GM19324 (cell line): ENCODE measurements at regions not wholly inside any gene's neighbourhood (a gene's known extent, or its start where the extent isn't known, plus 50 kb on each side); places are given as distances from the start of the nearest gene placed in this dataset.

ENCODE experiments used
- ATAC-seq: cut with Tn5 transposase; IDR thresholded peaks from one replicate; pipeline ENCODE4 v1.9.1; 2021; ENCODE audit warnings: mild to moderate bottlenecking, moderate library complexity; ENCODE audit not compliant: unreplicated experiment, low FRiP score

GRCh38 chr6:170025341-170025911, 265.5 kb downstream of the DLL1 start:
- ATAC-seq = no peak

GRCh38 chr6:170024940-170025339, 265.9 kb downstream of the DLL1 start:
- no peak for ATAC-seq

- no peak for ATAC-seq
Observed at GRCh38 chr6:170023620-170024521, 267.0 kb downstream of the DLL1 start.

DNA sequence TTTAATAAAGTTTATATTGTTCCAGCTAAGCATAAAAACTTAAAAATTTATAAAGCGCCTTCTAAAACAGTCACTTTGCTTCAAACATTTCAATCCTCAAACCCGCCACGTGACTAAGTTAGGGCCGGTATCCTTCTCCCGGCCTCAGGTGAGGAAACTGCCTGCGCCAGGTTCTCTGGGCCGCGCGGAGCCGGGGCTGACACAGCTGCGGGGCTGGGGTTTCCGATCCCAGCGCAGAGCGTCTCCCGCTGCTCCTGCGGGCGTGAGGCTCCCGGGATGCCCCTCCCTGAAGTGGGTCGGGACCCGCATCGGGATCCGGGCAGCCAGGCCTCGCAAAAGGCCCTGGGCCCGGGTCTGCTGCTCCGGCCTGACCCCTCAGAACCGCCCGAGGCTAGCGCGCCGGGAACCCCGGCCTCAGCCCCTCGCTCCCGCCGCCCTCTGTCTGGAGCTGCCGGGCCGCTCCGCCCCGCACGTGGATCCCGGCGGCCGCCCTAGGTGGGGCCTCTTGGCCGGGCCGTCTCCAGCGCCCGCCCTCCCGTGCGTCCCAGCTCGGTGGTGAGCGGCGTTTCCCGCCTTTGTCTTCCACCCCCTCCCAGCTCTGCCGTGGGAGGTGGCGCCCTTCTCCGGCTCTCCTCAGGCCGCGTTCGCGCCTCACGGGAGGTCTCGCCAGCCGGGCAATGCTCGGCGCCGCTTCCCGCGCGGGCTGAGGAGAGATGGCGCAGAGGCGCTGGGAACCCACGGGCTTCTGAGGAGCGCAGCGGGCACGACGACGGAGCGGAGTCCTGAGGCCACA, 267.9 kb downstream of the DLL1 start:
- no peak for ATAC-seq

DNA sequence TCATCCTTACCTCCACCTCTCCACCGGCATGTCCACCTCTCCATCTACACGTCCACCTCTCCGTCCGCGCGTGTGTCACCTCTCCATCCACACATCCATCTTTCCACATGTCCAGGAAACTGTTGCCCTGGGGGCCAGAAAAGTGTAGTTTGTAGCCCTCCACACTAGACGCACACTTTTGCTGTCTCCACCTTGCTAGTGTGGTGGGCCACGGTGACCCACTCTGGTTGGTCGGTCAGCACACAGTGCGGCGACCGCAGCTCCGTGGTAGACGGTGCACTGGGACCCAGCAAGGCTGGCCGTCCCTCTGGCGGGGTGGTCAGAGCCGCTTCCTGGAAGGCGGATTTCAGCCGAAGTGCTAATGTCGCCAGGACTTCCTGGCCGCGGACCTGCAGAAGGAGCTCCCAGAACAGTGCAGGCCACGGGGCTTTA, 268.6 kb downstream of the DLL1 start:
- no peak for ATAC-seq

- ATAC-seq = no peak
Observed at GRCh38 chr6:170021579-170021978, 269.3 kb downstream of the DLL1 start.

DNA sequence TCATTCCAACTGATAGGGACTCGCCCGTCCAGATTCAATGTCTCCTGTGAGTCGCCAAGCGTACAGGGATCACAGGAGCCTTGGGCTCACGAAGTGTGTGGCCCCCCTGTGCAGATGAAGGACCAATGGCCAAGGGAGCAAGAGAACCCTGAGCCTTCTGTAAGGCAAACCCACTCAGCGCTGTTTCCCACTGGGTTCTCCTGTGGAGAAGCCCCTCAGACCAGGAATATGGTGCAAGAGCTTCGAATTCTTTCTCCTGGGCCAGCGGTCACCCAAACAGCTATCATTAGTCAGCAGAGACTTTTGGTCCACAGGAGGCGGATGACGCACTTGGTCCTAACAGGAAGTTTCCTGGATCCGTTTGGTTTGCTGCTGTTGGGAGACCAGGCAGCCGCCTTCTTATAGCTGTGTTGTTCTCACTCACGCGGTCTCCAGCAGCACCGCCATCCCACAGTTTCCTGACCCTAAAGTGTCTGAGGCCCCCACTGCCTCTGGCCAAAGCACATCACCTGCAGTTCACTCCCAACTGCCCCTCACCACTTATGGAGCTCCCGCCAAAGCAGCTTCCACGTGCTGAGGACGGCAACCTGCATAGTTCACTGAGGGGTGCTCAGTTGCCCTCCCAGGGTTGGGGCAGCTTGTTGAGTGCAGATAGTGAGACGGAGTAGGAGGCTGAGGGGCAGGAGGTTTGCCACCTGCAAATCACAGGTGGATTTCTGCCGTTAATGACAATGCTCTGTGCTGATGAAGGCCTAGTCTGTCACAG, 268.6 kb downstream of the ERMARD start:
- no peak for ATAC-seq

GRCh38 chr6:170018936-170019817, 267.8 kb downstream of the ERMARD start:
- no peak for ATAC-seq

DNA sequence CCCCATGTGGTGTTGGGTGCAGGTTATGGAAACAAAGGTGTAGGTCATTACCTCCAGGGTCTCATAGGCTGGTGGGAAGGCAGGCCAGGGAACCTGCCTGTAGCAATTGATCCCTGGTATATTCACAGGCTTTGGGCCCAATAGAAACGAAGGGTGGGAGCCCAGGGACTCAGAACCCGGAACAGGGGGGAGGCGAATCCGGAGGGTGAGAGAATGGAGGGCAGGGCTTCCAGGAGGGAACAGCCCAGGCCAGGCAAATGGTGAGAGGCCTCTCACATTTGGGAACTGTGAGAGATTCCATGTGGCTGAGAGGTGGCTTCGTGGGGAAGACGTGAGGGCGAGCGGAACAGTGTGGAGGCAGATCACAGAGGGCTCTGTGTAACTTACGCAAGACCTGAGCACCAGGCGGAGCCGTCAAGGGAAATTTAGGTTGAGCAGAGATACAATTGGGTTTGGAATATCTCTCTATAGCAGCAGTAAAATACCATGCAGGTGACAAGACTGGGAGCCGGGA, 267.1 kb downstream of the ERMARD start:
- no peak for ATAC-seq

DNA sequence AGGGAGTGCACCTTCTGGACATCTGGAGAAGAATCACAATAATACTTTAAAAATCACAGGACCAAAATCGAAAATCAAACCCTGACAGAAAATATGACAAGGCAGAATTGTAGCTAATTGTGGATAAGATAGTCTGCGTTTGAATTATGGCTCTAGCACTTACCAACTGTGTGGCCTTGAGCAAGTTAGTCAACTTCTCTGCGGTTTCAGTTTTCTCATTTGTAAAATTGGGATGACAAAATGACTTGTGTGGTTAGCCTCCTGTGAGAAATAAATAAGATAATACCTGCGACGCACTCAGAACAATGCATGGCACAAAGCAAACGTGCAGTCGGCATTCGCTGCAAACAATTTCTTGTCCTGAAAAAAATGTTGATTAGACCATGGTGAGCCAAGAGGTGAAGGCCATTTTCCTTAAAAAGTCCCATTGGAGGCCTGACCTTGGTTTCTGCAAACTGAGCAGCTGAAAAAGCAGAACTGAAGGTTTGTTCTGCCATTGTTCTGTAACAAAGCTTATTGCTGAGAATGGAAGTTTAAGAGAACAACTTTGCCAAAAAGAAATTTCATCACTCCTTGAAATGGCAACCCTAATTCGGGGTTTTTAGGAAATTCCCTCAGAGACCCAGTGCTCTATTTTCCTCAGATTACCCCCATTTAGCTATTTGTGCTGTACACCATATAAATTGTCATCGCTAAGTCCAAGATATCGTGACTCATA, 266.3 kb downstream of the ERMARD start:
- ATAC-seq = no peak

GRCh38 chr6:170013815-170014214, 262.4 kb downstream of the ERMARD start:
- ATAC-seq = no peak

DNA sequence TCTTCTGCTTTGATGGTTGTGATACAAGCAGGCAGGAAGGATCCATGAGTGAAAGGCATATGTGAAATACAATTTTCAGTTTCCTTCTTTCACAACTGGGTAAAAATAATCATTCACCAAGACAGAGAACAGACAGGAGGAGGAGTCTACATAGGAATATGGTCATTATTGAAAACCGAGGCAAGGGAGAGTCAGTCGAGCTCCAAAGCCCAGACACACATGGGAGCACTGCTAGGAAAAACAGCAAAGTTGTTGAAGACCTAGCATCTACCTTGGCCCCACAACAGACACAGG, 260.6 kb downstream of the ERMARD start:
- ATAC-seq = no peak

DNA sequence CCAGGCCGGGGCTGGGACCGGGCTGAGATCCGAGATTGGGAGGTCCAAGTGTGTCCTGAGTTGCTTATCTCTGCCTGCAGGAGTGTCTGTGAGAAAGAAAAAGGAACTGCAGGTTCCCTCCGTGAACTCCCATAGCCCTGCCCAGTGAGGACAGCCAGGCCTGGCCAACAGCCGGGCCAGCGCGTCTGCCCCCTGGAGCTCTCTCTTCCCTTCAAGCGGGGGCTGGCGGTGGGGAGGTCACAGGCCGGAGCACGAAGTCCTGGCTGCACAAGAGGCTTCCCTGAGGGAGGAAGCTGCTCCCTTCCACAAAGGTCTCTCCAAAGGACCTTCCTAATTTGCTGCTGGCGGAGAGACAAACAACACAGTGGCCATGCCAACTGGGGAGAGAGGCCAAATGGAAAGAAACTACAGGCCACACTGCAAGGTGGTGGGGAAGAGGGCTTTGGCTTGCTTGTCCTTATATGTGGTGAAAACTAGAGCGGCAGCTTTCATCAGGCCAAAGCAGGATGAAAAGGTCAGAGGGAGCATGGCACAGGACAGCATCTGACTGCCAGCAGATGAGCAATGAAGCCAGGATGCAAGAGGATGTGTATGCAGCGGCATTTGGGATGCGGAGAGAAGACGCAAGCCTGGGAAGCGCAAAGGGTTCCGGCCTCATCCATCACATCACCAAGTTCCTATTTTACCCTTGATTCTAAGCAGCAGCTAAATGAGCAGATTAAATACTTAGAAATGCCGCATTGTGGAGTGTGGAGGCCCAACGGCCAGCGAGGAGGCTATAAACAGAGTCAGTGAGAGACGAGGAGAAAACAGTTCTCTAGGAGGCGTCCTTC, 260.0 kb downstream of the ERMARD start:
- ATAC-seq = no peak

DNA sequence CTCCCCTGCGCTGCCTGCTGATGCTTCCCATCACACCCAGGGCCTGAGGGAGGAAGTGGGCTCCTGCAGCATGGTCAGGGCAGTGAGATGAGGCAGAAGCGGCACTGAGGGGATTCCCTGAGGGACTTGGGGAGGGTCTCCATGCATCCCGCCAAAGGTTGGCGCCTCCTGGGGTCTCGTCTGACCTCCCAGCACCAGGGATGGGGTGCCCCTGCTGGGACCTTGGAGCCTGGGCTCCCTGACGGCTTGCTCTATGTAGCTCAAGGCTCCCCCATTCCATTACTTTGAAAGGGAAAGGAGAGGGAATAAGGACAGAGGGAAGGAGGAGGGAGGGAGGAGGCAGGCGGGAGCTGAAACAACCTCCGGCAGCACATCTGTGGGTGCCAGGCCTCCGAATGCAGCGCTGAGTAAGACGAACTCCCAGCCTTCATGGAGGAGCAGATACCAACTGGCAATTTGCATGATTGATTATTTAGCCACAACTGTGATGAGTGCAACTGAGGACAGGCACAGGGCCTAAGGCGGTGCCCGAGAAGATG, 259.3 kb downstream of the ERMARD start:
- ATAC-seq = no peak

- ATAC-seq = no peak
Observed at GRCh38 chr6:170008294-170008785, 256.9 kb downstream of the ERMARD start.

DNA sequence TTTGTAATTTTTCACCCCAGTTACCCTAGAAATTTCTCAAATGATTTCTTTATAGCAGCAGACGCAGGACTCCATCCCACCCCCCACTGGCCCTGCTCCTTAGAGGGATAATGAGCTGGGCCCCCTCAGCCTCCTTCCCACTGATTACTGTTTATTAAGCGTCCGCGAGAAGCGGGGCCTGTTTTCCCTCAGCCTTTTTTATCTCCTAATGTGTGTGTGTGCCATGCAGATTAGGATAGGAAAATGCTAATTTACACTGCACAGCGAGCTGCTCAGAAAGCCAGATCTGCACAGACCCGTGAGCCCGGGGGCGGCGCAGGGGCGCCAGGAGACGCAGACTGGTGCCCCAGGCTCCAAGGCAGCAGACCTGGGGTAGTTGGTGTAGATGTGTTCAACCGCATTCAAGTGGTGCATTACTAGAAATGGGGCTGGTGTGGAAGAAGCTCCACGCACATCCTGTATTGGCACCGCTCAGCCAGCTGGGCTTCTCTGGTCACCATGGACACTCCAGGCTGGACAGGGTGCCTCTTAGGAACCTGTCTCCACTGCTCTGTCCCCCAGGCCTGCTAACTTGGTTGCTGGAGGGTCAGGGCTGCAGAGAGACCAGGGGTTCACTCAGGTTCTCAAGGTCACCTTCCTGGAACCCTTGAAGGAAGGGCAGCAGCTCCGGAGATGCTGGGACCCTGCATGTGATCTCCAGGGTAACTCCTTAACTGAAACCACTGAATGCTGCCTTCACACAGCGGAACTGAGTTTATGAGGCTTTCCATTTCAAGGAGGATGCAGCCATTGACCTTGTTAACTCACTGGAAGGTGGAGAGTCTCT, 256.3 kb downstream of the ERMARD start:
- ATAC-seq = no peak
